Pons (tissue), 1 donor: ENCODE measurements at regions not wholly inside any gene's neighbourhood (a gene's known extent, or its start where the extent isn't known, plus 50 kb on each side); places are given as distances from the start of the nearest gene placed in this dataset.

ENCODE experiments used
- DNase-seq: peaks from one replicate; pipeline ENCODE4 v3.0.0-alpha.2; 2016; ENCODE audit warnings: low spot score

DNA sequence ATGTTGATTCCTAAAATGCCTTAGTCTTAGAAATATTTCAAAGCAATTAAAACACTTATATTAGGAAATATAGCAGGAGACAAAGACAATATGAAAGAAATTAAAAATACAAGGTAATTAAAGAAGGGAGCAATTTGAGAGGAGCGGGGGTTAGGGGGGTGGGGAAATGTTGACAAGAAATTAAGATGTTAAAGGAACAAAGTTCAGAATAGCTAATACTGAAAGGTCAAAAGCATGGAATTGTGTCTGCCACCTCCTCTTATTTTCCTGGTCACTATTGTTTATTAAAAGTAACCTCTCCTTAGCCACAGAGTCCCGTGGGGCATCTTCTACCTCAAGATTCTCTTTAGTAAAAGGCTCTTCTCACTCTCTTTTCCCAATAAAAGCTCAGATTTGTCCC is 244.1 kb downstream of the MREG start:
- DNase-seq = no peak

DNA sequence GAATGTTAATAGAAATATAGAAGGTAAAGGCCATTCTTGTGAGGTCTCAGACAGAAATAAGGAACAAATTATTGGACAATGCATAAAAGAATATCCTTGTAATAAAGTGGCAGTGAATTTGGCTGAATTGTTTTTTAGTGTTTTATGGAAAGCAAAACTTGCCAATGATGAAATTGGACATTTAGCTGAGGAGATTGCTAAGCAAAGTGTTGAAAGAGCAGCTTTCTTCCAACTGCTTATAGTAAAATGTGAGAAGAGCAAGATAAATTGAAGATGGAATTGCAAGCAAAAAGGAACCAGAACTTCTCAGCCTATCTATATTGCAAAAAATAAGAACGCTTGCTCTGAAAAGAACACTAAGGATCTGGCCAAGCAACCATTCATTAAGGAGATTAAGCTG is 245.7 kb downstream of the MREG start:
- no peak for DNase-seq

DNA sequence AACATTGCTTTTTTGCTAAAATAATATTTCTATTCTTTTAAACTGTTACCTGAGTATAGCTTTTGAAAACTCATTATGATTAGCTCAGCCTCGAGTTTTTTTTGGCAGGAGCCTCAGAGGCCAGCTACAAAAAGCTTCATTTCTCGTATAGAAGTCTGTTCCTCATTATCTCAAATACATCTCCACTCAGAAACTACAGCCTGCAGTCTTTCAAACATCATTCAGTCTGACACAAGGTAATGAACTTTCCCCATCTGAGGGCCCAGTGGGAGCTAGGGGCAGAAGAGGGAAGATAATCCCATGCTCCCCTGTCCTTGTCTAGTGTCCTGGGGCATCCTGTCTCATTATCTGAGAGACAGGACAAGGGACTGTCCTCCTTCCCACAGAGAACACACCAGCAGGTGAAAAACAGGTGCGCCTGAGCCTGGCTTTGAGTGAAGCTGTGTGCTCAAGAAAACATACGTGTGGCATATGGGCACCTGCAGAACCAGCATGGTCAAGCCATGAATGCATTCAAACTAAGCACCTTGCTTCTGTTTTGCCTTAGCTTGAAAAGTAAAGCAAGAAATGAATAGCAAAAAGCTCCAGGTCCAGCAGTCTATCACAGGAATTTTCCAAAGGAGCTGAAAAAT is 247.5 kb downstream of the MREG start:
- DNase-seq = no peak

DNA sequence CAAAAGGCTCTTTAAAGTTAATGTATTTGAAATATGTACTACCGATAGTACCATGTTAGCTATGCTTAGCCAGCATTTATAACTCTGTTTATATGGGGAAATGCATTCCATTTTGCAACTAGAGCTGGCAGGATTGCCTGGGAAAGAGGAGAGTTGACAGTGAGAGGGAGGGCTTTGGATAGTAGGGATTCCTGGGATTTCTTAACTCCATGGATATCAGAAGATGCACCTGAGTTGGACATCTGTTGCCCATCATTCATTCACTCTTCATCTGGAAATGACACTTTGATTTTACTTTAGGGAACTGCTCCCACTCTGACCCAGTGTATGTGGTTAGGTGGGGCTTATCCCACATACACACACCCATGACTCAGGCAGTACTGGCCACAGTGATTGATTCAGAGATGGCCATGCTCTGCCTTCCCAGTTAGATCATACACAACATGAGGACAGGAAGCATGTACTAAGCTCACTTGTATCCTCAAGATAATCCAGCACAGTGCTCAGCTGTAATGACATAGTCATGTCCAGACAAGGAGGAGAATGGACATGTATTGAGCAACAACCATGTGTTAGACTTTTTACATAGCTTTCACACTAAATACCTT is 248.8 kb downstream of the MREG start:
- DNase-seq = no peak

- DNase-seq = no peak
These were observed 252.8 kb downstream of the MREG start for GRCh38 chr2:215760557-215760956.

DNA sequence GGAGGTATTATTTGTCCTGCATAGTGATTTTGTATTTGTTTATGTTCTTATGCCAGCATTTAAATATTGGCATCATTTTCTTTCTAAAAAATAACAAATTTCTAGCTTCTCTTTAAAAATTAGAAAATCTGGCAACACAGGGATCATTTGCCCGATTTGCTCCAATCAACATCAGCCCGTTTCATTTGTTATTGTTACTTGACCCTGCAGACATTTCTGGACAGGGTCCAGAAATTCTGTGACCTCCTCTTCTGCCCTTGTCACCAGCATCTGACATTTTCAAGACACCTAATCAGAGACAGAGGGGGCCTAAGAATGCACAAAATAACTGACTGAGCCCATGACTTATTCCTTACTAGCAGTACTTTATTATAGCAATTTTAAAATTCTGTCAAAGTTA is 253.3 kb downstream of the MREG start:
- no peak for DNase-seq

DNA sequence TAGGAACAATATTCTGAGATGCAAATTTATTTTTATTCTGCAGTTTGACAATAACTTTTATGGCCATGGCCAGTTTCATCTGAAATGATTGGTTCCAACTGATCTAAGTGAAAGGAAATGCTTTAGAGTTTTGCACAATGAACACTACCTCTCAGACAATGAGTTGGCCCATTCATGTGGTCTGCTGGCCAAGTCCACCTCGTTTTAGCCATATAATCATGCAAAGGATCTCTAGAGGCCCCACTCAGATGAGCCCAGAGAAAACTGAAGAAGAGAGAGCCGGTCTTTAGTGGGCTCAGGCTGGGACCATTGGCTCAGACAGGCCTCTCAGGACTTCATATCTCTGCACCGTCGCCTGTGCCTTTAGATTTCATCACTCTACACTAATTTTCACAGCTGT is 254.7 kb downstream of the MREG start:
- no peak for DNase-seq

- no peak for DNase-seq
These were observed 257.0 kb downstream of the MREG start for GRCh38 chr2:215756346-215756730.

DNA sequence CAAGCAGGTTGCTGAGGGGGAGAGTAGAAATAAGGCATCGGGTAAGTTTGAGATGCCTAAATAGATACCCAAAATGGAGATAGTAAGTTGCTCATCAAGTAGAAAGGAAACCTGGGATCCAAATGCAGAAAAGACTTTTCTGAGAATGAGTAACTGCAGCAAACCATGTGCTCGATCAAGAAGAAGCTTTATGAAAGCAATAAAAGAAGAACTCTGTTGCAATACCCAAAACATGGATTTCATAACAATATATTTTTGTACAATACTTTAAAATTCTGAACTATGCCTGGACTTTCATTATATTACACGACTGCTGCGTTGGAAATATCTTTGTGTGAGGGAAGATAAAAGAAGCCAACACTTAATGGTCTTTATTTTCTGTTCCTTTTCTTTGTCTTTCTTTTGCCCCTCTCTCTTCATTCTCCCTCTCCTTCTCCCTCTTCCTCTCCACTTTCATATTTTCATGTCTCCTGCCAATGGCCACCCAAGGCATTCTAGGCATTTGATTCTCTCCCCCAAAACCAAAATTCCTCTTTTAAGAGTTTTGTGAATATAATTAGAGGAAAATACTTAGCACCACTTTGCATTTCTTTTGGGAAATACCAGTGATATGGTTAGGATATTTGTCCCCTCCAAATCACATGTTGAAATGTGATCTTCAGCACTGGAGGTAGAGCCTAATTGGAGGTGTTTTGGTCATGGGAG is 257.6 kb downstream of the MREG start:
- DNase-seq = no peak

DNA sequence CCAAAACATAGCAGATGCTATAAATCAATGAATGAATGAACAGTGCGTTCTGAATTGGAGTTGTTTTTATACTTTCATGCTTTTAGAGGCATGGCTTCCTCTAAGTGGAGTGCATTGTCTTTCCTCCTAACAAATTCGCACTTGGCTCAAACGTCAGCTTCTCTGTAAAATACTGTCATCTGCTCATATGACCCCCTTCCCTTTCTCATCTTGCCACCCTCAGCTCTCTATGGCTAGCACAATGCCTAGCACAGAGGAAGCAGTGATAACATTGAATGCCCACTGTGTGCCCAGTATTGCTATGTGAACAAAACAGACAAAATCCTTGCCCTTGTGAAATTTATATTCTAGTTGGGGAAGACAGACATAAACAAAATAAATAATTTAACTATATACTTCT is 258.8 kb downstream of the MREG start:
- DNase-seq = peak; percentile 53

GRCh38 chr2:215753808-215754207 is 259.5 kb downstream of the MREG start:
- DNase-seq = no peak

- DNase-seq = no peak
These were observed 260.4 kb downstream of the MREG start for GRCh38 chr2:215752991-215753390.

- DNase-seq = no peak
These were observed 260.9 kb downstream of the MREG start for GRCh38 chr2:215752436-215752835.

DNA sequence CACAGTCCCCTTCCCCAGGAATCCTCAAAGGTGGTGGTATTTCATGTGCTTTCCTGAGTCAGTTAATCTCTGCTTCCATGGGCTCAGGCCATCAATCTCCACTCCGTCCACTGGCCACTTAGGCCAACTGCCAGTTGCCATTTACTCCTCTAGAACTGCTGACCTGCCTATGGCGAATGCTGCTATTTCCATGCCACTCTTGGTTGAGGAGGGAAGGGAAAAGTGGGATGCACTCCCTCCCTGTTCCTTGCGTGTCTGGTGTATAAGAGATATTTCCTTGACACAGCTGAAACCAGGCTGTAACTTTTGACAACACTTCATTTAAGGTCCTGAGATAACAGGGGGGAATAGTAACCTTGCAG is 261.5 kb downstream of the MREG start:
- no peak for DNase-seq

- DNase-seq = no peak
These were observed 262.0 kb downstream of the MREG start for GRCh38 chr2:215751200-215751910.

DNA sequence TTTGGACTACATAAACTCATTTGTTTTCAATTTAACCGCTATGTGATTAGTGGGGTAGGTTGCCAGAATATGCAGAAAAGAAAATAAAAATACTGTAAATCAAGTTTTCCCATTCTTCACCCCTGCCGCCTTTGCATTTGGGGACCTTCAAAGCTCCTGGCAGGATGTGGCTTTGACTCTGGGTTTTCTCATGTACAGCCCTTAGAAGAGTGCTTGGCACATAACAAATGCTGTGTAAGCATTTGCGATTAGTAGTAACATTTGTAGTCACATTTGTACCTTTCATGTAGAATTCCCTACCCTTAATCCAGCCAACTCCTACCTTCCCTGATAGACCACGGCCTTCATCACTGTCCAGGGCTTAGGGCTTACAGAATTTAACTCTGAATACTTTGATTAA is 262.6 kb downstream of the MREG start:
- DNase-seq = peak; percentile 36

- no peak for DNase-seq
These were observed 264.0 kb downstream of the MREG start for GRCh38 chr2:215749092-215749957.

DNA sequence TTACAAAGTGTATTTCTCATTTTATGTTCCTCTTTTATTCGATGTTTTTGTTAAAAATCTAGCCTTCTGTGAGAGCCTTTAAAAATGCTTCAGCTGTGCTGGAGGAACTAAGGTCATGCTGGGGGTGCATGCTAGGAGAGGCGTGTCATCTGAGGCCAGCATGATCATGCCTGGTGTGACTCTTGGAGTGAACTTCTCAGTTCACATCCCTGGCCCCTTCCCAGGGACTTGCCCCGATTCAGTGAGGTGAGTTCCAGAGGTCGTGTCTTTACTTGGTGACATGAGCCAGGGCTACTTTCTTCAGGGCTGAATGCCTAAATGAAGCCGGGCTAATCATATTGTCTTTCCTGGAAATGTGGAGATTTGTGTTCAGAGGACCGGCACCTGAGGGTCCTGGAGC is 264.9 kb downstream of the MREG start:
- peak; percentile 84 for DNase-seq

DNA sequence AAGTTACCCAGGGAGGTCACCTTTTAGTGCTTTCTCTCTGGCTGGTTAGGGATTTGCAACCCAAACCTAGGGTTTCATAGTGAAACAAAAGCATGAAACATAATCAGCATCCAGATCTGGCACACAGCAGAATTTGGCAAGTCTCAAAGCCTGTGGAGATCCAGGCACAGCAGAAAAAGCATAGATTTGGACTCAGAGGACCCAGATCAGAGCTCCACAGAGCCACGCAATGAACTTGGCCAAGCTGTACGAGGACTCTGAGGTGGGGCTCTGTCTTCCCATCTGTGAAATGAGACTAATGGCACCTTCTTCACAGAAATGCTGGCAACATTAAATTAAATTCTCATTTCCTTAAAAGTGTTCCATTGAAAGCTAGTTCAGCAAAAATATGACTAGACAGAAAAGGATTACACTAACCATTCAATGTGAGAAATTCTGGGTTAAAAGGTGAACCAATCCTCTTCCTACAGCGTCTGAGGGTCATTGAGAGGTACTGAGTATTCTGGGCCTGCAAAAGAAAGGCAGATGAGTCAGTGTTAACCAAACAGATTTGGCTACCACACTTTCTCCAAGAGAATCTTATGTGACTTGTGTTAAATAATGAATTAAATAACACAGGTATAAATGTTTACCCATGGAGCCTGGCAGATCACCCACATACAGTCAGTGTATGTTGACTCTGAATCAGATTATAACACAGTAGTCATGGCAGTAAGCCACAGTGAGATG is 266.3 kb downstream of the MREG start:
- DNase-seq = no peak

DNA sequence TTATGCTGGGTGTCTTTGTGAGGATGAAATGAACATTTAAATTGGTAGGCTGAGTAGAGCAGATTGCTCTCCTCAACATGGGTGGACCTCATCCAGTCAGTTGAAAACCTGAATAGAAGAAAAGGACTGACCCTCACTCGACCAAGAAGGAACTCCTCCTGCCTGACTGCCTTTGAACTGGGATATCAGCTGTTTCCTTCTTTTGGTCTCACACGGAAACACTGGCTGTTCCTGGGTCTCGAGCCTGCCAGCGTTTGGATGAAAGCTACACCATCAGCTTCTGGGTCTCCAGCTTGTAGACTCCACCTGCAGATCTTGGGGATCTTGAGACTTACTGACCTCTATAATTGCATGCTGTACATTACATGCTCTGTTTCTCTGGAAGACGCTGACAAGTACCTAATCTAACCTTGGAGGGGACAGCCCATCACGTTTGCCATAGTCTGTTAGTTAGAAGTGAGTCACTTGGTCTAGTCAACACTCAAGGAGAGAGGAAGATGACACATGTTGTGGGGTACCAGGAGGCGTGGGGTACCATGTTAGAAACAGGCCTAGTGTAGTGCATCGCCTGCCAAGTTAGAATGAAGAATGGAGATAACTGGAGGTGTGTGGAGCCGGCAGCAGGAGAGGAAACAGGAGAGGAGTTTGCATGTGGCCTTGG is 267.0 kb downstream of the MREG start:
- DNase-seq = no peak

- DNase-seq = no peak
These were observed 268.0 kb downstream of the MREG start for GRCh38 chr2:215745331-215745730.
